ENCODE measurements at regions not wholly inside any gene's neighbourhood (a gene's known extent, or its start where the extent isn't known, plus 50 kb on each side); places are given as distances from the start of the nearest gene placed in this dataset.

GRCh38 chr3:44036850-44037249 lies 204.8 kb upstream of the TOPAZ1 start:
- no peak overlapping the region for H3K4me3 ChIP-seq
- H3K27ac ChIP-seq = no peak overlapping the region
- no peaks in the 10 kb centered on the region for H3K9me3 ChIP-seq
- no peak for DNase-seq
- no peaks in the 10 kb centered on the region for H3K36me3 ChIP-seq
- peaks cover 0 to 21% (median 0%) of the 10 kb centered on the region in 4 donors for H3K27me3 ChIP-seq
- no peak for TF ChIP-seq POLR2A (IDR thresholded peaks at IDR 0.05)
- no peak for TF ChIP-seq CTCF (IDR thresholded peaks at IDR 0.05)
- intact Hi-C loops (cut with DNase I) = no loop called here
- 75 to 93% methylated on average over 4 to 5 of the region's 5 CpGs for WGBS, 2 donors
- no peaks in the 10 kb centered on the region for H3K4me1 ChIP-seq

- DNase-seq = no peak
- peaks cover 0 to 16% (median 0%) of the 10 kb centered on the region in 4 donors for H3K27me3 ChIP-seq
- H3K27ac ChIP-seq = no peak overlapping the region
- no peaks in the 10 kb centered on the region for H3K9me3 ChIP-seq
- H3K4me1 ChIP-seq = no peaks in the 10 kb centered on the region
- no peaks in the 10 kb centered on the region for H3K36me3 ChIP-seq
- TF ChIP-seq POLR2A (IDR thresholded peaks at IDR 0.05) (no peak), CTCF (IDR thresholded peaks at IDR 0.05) (no peak)
- no peak overlapping the region for H3K4me3 ChIP-seq
- WGBS, 2 donors = 55 to 65% methylated on average over 2 of the region's 2 CpGs
- intact Hi-C loops (cut with DNase I) = no loop called here
Measured at GRCh38 chr3:44039006-44039405, 202.7 kb upstream of the TOPAZ1 start.

GRCh38 chr3:44041726-44042125 lies 200.0 kb upstream of the TOPAZ1 start:
- H3K27ac ChIP-seq = no peak overlapping the region
- no peak for TF ChIP-seq CTCF (IDR thresholded peaks at IDR 0.05)
- no peak for TF ChIP-seq POLR2A (IDR thresholded peaks at IDR 0.05)
- H3K4me1 ChIP-seq = no peaks in the 10 kb centered on the region
- H3K27me3 ChIP-seq = peaks cover 0 to 13% (median 0%) of the 10 kb centered on the region in 4 donors
- DNase-seq = no peak
- WGBS, 2 donors = 51 to 72% methylated on average over 4 of the region's 4 CpGs
- H3K36me3 ChIP-seq = no peaks in the 10 kb centered on the region
- H3K4me3 ChIP-seq = no peak overlapping the region
- H3K9me3 ChIP-seq = no peaks in the 10 kb centered on the region
- intact Hi-C loops (cut with DNase I) = no loop called here

GRCh38 chr3:44042772-44043171 lies 198.9 kb upstream of the TOPAZ1 start:
- intact Hi-C loops (cut with DNase I) = no loop called here
- WGBS, 2 donors = 56 to 57% methylated on average over 4 of the region's 4 CpGs
- no peak overlapping the region for H3K4me3 ChIP-seq
- H3K9me3 ChIP-seq = no peaks in the 10 kb centered on the region
- H3K36me3 ChIP-seq = no peaks in the 10 kb centered on the region
- peaks cover 0 to 7% (median 0%) of the 10 kb centered on the region in 4 donors for H3K27me3 ChIP-seq
- no peak overlapping the region for H3K27ac ChIP-seq
- DNase-seq = no peak
- no peaks in the 10 kb centered on the region for H3K4me1 ChIP-seq
- TF ChIP-seq POLR2A (IDR thresholded peaks at IDR 0.05) (no peak), CTCF (IDR thresholded peaks at IDR 0.05) (no peak)

- intact Hi-C loops (cut with DNase I) = no loop called here
- Histone ChIP-seq H3K27me3 (peaks cover 0 to 11% (median 0%) of the 10 kb centered on the region in 4 donors), H3K4me1 (no peaks in the 10 kb centered on the region), H3K4me3 (no peak overlapping the region), H3K27ac (no peak overlapping the region), H3K9me3 (no peaks in the 10 kb centered on the region), H3K36me3 (no peaks in the 10 kb centered on the region)
- TF ChIP-seq POLR2A (IDR thresholded peaks at IDR 0.05) (no peak), CTCF (IDR thresholded peaks at IDR 0.05) (no peak)
- WGBS, 2 donors = 23 to 32% methylated on average over 3 to 4 of the region's 4 CpGs
- no peak for DNase-seq
Measured at GRCh38 chr3:44045476-44046275, 196.0 kb upstream of the TOPAZ1 start.
